H9 (cell line): ENCODE measurements at regions not wholly inside any gene's neighbourhood (a gene's known extent, or its start where the extent isn't known, plus 50 kb on each side); places are given as distances from the start of the nearest gene placed in this dataset.

Experiments
- DNase-seq: peaks from one replicate; pipeline ENCODE4 v3.0.0-alpha.2; 2017
- H2AFZ ChIP-seq: one replicate; pipeline ENCODE4 v1.6.1; 2013; ENCODE audit warnings: mild to moderate bottlenecking, low read length, control low read depth, moderate library complexity
- H2AK5ac ChIP-seq: 2 replicates; pipeline ENCODE4 v1.6.1; 2013; ENCODE audit warnings: low read length, control low read depth, mixed read lengths; ENCODE audit not compliant: insufficient read length
- H2BK120ac ChIP-seq: one replicate; pipeline ENCODE4 v1.6.1; 2013; ENCODE audit warnings: low read depth, mild to moderate bottlenecking, low read length, control low read depth, inconsistent platforms; ENCODE audit not compliant: poor library complexity, severe bottlenecking
- H2BK12ac ChIP-seq: 2 replicates; pipeline ENCODE4 v1.6.1; 2013; ENCODE audit warnings: low read length, control low read depth, mixed read lengths, low read depth; ENCODE audit not compliant: insufficient read length
- H2BK15ac ChIP-seq: 2 replicates; pipeline ENCODE4 v1.6.1; 2013; ENCODE audit warnings: low read depth, low read length, control low read depth
- H2BK20ac ChIP-seq: one replicate; pipeline ENCODE4 v1.6.1; 2013; ENCODE audit warnings: low read depth, mild to moderate bottlenecking, low read length, control low read depth, inconsistent platforms; ENCODE audit not compliant: poor library complexity, severe bottlenecking
- H2BK5ac ChIP-seq: 2 replicates; pipeline ENCODE4 v1.6.1; 2013; ENCODE audit warnings: low read length, control low read depth, mixed read lengths; ENCODE audit not compliant: insufficient read length
- H3K14ac ChIP-seq: 2 replicates; pipeline ENCODE4 v1.6.1; 2013; ENCODE audit warnings: low read length, control low read depth; ENCODE audit not compliant: insufficient read depth
- H3K18ac ChIP-seq: 2 replicates; pipeline ENCODE4 v1.6.1; 2013; ENCODE audit warnings: low read depth, mild to moderate bottlenecking, mixed read lengths, low read length, control low read depth; ENCODE audit not compliant: insufficient read length
- H3K23ac ChIP-seq: 2 replicates; pipeline ENCODE4 v1.6.1; 2013; ENCODE audit warnings: low read length, control low read depth, mixed read lengths, low read depth; ENCODE audit not compliant: insufficient read length
- H3K23me2 ChIP-seq: 2 replicates; pipeline ENCODE4 v1.6.1; 2013; ENCODE audit warnings: low read depth, mild to moderate bottlenecking, mixed read lengths, low read length, control low read depth; ENCODE audit not compliant: insufficient read length, poor library complexity, severe bottlenecking
- H3K27ac ChIP-seq: 2 replicates; pipeline ENCODE4 v1.5.1; 2013; ENCODE audit warnings: low read length, control low read depth, mixed read lengths, low read depth; ENCODE audit not compliant: insufficient read length
- H3K27me3 ChIP-seq: 2 replicates; pipeline ENCODE4 v1.6.1; 2013; ENCODE audit warnings: low read length, control low read depth, inconsistent platforms; ENCODE audit not compliant: insufficient read depth
- H3K4ac ChIP-seq: 2 replicates; pipeline ENCODE4 v1.6.1; 2013; ENCODE audit warnings: low read depth, mild to moderate bottlenecking, control low read depth, inconsistent platforms, low read length, moderate library complexity
- H3K4me1 ChIP-seq: 2 replicates; pipeline ENCODE4 v1.6.1; 2013; ENCODE audit warnings: low read length, control low read depth, inconsistent platforms; ENCODE audit not compliant: insufficient read depth
- H3K4me2 ChIP-seq: 2 replicates; pipeline ENCODE4 v1.6.1; 2013; ENCODE audit warnings: low read length, control low read depth, mixed read lengths; ENCODE audit not compliant: insufficient read length, insufficient read depth
- H3K56ac ChIP-seq: 2 replicates; pipeline ENCODE4 v1.6.1; 2013; ENCODE audit warnings: low read depth, mild to moderate bottlenecking, mixed read lengths, low read length, control low read depth; ENCODE audit not compliant: insufficient read length
- H3K79me1 ChIP-seq: 2 replicates; pipeline ENCODE4 v1.6.1; 2013; ENCODE audit warnings: low read depth, mild to moderate bottlenecking, moderate library complexity, low read length, control low read depth, inconsistent platforms; ENCODE audit not compliant: insufficient read depth, poor library complexity, severe bottlenecking
- H3K79me2 ChIP-seq: 2 replicates; pipeline ENCODE4 v1.6.1; 2013; ENCODE audit warnings: low read length, control low read depth, inconsistent platforms; ENCODE audit not compliant: insufficient read depth
- H3K9ac ChIP-seq: 2 replicates; pipeline ENCODE4 v1.6.1; 2013; ENCODE audit warnings: low read length, control low read depth, mixed read lengths; ENCODE audit not compliant: insufficient read length; ENCODE audit errors: extremely low read depth
- H3K9me3 ChIP-seq: one replicate; pipeline ENCODE4 v1.6.1; 2013; ENCODE audit warnings: low read depth, low read length, inconsistent platforms; ENCODE audit not compliant: control insufficient read depth
- H3T11ph ChIP-seq: one replicate; pipeline ENCODE4 v1.6.1; 2013; ENCODE audit warnings: mild to moderate bottlenecking, low read length, control low read depth, inconsistent platforms
- H4K20me1 ChIP-seq: one replicate; pipeline ENCODE4 v1.6.1; 2013; ENCODE audit not compliant: control insufficient read depth, insufficient read length, insufficient read depth
- H4K5ac ChIP-seq: 2 replicates; pipeline ENCODE4 v1.6.1; 2013; ENCODE audit warnings: low read depth, mild to moderate bottlenecking, mixed read lengths, low read length, control low read depth; ENCODE audit not compliant: insufficient read length
- H4K8ac ChIP-seq: replicated peaks from 2 replicates; pipeline ENCODE4 v1.6.1; 2013; ENCODE audit warnings: low read length, control low read depth, mixed read lengths, low read depth; ENCODE audit not compliant: insufficient read length
- H4K91ac ChIP-seq: 2 replicates; pipeline ENCODE4 v1.6.1; 2013; ENCODE audit warnings: low read depth, mild to moderate bottlenecking, moderate library complexity, mixed read lengths, low read length, control low read depth; ENCODE audit not compliant: insufficient read length
- H3K27ac Mint-ChIP-seq, 3 experiments: 2 replicates in 2 of 3; 3 replicates in 1 of 3; pipeline ENCODE4 v1.8.0; 2020 to 2021; ENCODE audit warnings: mixed read lengths in 3 of 3, mild to moderate bottlenecking in 1 of 3, moderate library complexity in 1 of 3
- H3K27me3 Mint-ChIP-seq: 2 replicates; pipeline ENCODE4 v1.8.0; 2021; ENCODE audit warnings: low read depth, mild to moderate bottlenecking, moderate library complexity, mixed read lengths
- H3K36me3 Mint-ChIP-seq, 3 experiments: 2 replicates in 2 of 3; 3 replicates in 1 of 3; pipeline ENCODE4 v1.8.0; 2020 to 2021; ENCODE audit warnings: low read depth in 3 of 3, mixed read lengths in 3 of 3; ENCODE audit not compliant: insufficient read depth in 1 of 3
- H3K4me1 Mint-ChIP-seq, 2 experiments: 2 replicates each; pipeline ENCODE4 v1.8.0; 2020; ENCODE audit warnings: mixed read lengths in 2 of 2
- H3K4me3 Mint-ChIP-seq, 2 experiments: 2 replicates in 1 of 2; 3 replicates in 1 of 2; pipeline ENCODE4 v1.8.0; 2020 to 2021; ENCODE audit warnings: mild to moderate bottlenecking in 2 of 2, mixed read lengths in 2 of 2, moderate library complexity in 1 of 2
- H3K9me3 Mint-ChIP-seq, 2 experiments: 2 replicates in 1 of 2; 3 replicates in 1 of 2; pipeline ENCODE4 v1.8.0; 2020; ENCODE audit warnings: mild to moderate bottlenecking in 2 of 2, mixed read lengths in 2 of 2, moderate library complexity in 1 of 2
- CTCF ChIP-seq: fragments of 200-600 bp; sonication (generic); conservative IDR thresholded peaks from 3 replicates; pipeline ENCODE4 v1.8.0; 2021; ENCODE audit warnings: antibody characterized with exemption, mild to moderate bottlenecking
- WGBS: extraction: QIAGEN DNeasy Blood & Tissue Kit; methylation state at CpG from one replicate; pipeline ENCODE4 v1.1.7; 2013; ENCODE audit warnings: missing lambda C conversion rate, low lambda C conversion rate, mixed read lengths; ENCODE audit not compliant: insufficient read length; ENCODE audit errors: extremely low coverage; 5-methylcytosine and 5-hydroxymethylcytosine counted together

- Histone ChIP-seq H4K5ac (no peak overlapping the region), H2BK5ac (no peak overlapping the region), H3T11ph (no peak overlapping the region), H3K9ac (no peak overlapping the region), H2AK5ac (no peak overlapping the region), H3K18ac (no peak overlapping the region), H3K23me2 (no peaks in the 10 kb centered on the region), H3K9me3 (no peaks in the 10 kb centered on the region), H2BK15ac (no peak overlapping the region), H4K8ac (no peak overlapping the region), H3K4me2 (no peak overlapping the region), H3K14ac (no peak overlapping the region), H2BK120ac (no peak overlapping the region), H3K27me3 (no peaks in the 10 kb centered on the region), H3K79me2 (no peaks in the 10 kb centered on the region), H3K4ac (no peak overlapping the region), H4K20me1 (no peaks in the 10 kb centered on the region), H3K4me1 (peaks cover 3% of the 10 kb centered on the region; the same call in 1 of the 2 replicates), H3K23ac (no peak overlapping the region), H3K56ac (no peak overlapping the region), H4K91ac (no peak overlapping the region), H3K27ac (no peak overlapping the region), H2BK12ac (no peak overlapping the region), H2BK20ac (no peak overlapping the region), H3K79me1 (no peaks in the 10 kb centered on the region), H2AFZ (no peak overlapping the region)
- no peak overlapping the region for H3K4me3 Mint-ChIP-seq
- no peaks in the 10 kb centered on the region for H3K27me3 Mint-ChIP-seq
- peak; percentile 83 for TF ChIP-seq CTCF
- H3K4me1 Mint-ChIP-seq = peaks cover 21 to 33% of the 10 kb centered on the region in 2 experiments
- H3K27ac Mint-ChIP-seq = no peak overlapping the region
- no peaks in the 10 kb centered on the region for H3K9me3 Mint-ChIP-seq
- WGBS = no CpG with 5 or more reads among the region's 4 CpGs
- H3K36me3 Mint-ChIP-seq = no peaks in the 10 kb centered on the region
- no peak for DNase-seq
Observed at GRCh38 chr7:33757563-33758165, 147.7 kb upstream of the BMPER start.
